ENCODE measurements at regions not wholly inside any gene's neighbourhood (a gene's known extent, or its start where the extent isn't known, plus 50 kb on each side); places are given as distances from the start of the nearest gene placed in this dataset.

DNA sequence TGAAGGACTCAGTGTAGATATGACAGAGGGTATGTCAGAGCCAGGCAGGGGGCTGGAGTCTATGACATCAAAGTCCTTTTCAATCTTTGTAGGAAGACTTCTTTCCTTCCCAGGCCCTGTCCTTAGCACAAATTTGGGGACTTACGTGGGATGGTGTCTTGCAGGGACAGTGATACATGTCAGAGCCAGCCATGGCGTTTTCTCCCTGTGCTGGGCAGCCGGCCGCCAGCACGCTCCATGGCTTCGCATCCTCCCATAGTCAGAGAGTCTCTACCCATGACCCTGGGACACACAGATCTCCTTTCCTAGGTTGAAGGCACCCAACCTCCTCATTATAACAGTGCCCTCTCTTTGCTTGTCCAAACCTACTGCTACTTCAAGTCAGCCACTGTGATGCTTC, 156.9 kb upstream of the MYCN start:
- H3K9ac ChIP-seq (replicated peaks in 1 of 4; ENCODE audit: extremely low read depth in 1 of 4, low read depth in 3 of 4, low read length in 3 of 4), result no peak overlapping the region
- H3K18ac ChIP-seq (ENCODE audit: extremely low read depth, low read length), result no peak overlapping the region
- peaks cover 8% of the 10 kb centered on the region; the same call in 1 of the 2 replicates for H3K23me2 ChIP-seq (ENCODE audit: low read depth, low read length)
- H3K9me3 ChIP-seq (ENCODE audit: insufficient read depth in 2 of 2, low read depth in 1 of 2, low read length in 1 of 2), result no peaks in the 10 kb centered on the region
- H3K79me1 ChIP-seq (ENCODE audit: low read depth, low read length), result no peaks in the 10 kb centered on the region
- H2BK5ac ChIP-seq (ENCODE audit: low read depth, low read length), result no peak overlapping the region
- no peaks in the 10 kb centered on the region for H4K20me1 ChIP-seq (replicated peaks in 1 of 2; ENCODE audit: control insufficient read depth in 1 of 2, insufficient read depth in 2 of 2, low read length in 2 of 2)
- no peak overlapping the region for H2BK12ac ChIP-seq (ENCODE audit: low read depth, low read length)
- no peak overlapping the region for H3K27ac ChIP-seq (ENCODE audit: low read depth, low read length)
- H2BK120ac ChIP-seq (replicated peaks; ENCODE audit: low read depth, low read length), result no peak overlapping the region
- no peak for FAIRE-seq
- POLR2A ChIA-PET (ENCODE audit: partially characterized antibody), result no interaction called here
- H3K36me3 ChIP-seq (ENCODE audit: control insufficient read depth in 2 of 4, insufficient read depth in 4 of 4, low read length in 3 of 4), result no peaks in the 10 kb centered on the region
- no peak overlapping the region for H2AK5ac ChIP-seq (ENCODE audit: low read depth, low read length)
- no peaks in the 10 kb centered on the region; a peak in 1 of 7 replicates for H3K27me3 ChIP-seq (replicated peaks in 1 of 4; ENCODE audit: control insufficient read depth in 3 of 4, extremely low read depth in 1 of 4, insufficient read depth in 3 of 4, low read length in 3 of 4)
- DNase-seq (ENCODE audit: low read depth in 1 of 2, low spot score in 2 of 2), result no peak
- CTCF ChIA-PET (ENCODE audit: partially characterized antibody), result interaction anchor here (0.7 to 2.8 kb wide), 9 partner anchors 11 to 830 kb away, joined by 3 to 11 read pairs (median 4); partner anchors contain the start of gene MYCN
- H2BK15ac ChIP-seq (ENCODE audit: low read length), result no peak overlapping the region
- no peak overlapping the region for H3K4me3 ChIP-seq (ENCODE audit: extremely low read depth in 1 of 4, insufficient read depth in 2 of 4, low read depth in 3 of 4, low read length in 4 of 4)
- H2BK20ac ChIP-seq (ENCODE audit: low read length), result no peak overlapping the region
- H4K8ac ChIP-seq (ENCODE audit: extremely low read depth, insufficient read depth, low read length), result no peak overlapping the region
- no peak overlapping the region for H2AFZ ChIP-seq (ENCODE audit: low read length)
- no peak overlapping the region for H3K56ac ChIP-seq (replicated peaks; ENCODE audit: insufficient read length, low read depth, low read length)
- H3K79me2 ChIP-seq (ENCODE audit: control insufficient read depth in 1 of 2, insufficient read depth in 2 of 2, low read length in 2 of 2), result no peaks in the 10 kb centered on the region
- no peak overlapping the region for H4K91ac ChIP-seq (replicated peaks; ENCODE audit: insufficient read length, low read length)
- H3K4me1 ChIP-seq (replicated peaks in 1 of 4; ENCODE audit: control insufficient read depth in 3 of 4, insufficient read depth in 4 of 4, low read length in 3 of 4), result no peaks in the 10 kb centered on the region
- no peak overlapping the region for H3K14ac ChIP-seq (ENCODE audit: insufficient read length)
- no peak overlapping the region for H3K23ac ChIP-seq (ENCODE audit: insufficient read length)
- 87% methylated on average over 6 of the region's 6 CpGs; no CpG with 5 or more reads in 1 of the 2 experiments for WGBS, 2 experiments (ENCODE audit: extremely low coverage in 1 of 2, insufficient coverage in 1 of 2, insufficient read length in 1 of 2, insufficient replicate concordance in 2 of 2, low coverage in 1 of 2, low lambda C conversion rate in 2 of 2, missing lambda C conversion rate in 1 of 2)
- no peak overlapping the region for H3K4ac ChIP-seq (replicated peaks; ENCODE audit: insufficient read length, low read depth, low read length)
- no peak overlapping the region for H4K5ac ChIP-seq (ENCODE audit: insufficient read length, low read depth, low read length)
- TF ChIP-seq SRF (IDR thresholded peaks at IDR 0.05; ENCODE audit: low read depth, low read length) (no peak), TEAD4 (IDR thresholded peaks at IDR 0.05; ENCODE audit: low read depth, low read length) (no peak), SP2 (IDR thresholded peaks at IDR 0.05; ENCODE audit: low read length) (no peak), CBX8 (IDR thresholded peaks at IDR 0.05; ENCODE audit: borderline replicate concordance, low read depth, low read length) (no peak)
- H3K4me2 ChIP-seq (ENCODE audit: insufficient read depth in 1 of 2, low read depth in 2 of 2, low read length in 2 of 2), result no peak overlapping the region
